Lower leg skin (tissue), 3 donors: ENCODE measurements at regions not wholly inside any gene's neighbourhood (a gene's known extent, or its start where the extent isn't known, plus 50 kb on each side); places are given as distances from the start of the nearest gene placed in this dataset.

Experiments used
- POLR2A ChIP-seq, 2 donors: fragments of 450-650 bp; IDR thresholded peaks; one replicate each; pipeline ENCODE4 v1.6.1; 2016 to 2017; ENCODE audit warnings: antibody characterized with exemption in 2 of 2, mild to moderate bottlenecking in 1 of 2, moderate library complexity in 1 of 2
- TF ChIP-seq, protein P1 (sequence below), 3 donors: fragments of 450-650 bp; IDR thresholded peaks; one replicate each; pipeline ENCODE4 v1.5.1; 2016; ENCODE audit warnings: antibody characterized with exemption in 3 of 3, mild to moderate bottlenecking in 3 of 3, moderate library complexity in 2 of 3

DNA sequence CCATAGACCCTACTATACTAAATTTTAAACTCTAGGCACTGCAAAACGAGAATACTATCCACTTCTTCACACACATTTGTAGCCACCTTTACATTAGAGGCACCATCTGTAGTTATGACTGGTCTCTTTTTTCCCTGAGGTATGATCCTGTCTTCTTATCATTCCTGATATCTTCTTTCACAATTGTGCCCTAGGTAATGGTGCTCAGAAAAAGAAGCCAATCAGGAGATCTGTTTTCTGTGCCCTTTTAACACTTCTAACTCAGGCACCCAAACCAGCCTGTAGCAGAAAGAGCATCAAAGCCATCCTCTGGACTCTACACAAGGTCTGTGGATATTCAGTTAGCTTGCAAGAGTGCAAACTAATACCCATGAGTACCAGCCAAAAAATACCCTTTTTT lies 149.7 kb upstream of the SGK1 start:
- TF ChIP-seq, protein P1, sequence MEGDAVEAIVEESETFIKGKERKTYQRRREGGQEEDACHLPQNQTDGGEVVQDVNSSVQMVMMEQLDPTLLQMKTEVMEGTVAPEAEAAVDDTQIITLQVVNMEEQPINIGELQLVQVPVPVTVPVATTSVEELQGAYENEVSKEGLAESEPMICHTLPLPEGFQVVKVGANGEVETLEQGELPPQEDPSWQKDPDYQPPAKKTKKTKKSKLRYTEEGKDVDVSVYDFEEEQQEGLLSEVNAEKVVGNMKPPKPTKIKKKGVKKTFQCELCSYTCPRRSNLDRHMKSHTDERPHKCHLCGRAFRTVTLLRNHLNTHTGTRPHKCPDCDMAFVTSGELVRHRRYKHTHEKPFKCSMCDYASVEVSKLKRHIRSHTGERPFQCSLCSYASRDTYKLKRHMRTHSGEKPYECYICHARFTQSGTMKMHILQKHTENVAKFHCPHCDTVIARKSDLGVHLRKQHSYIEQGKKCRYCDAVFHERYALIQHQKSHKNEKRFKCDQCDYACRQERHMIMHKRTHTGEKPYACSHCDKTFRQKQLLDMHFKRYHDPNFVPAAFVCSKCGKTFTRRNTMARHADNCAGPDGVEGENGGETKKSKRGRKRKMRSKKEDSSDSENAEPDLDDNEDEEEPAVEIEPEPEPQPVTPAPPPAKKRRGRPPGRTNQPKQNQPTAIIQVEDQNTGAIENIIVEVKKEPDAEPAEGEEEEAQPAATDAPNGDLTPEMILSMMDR (IDR thresholded peaks at IDR 0.05), result no peak
- no peak for TF ChIP-seq POLR2A (IDR thresholded peaks at IDR 0.05)
